ENCODE measurements at regions not wholly inside any gene's neighbourhood (a gene's known extent, or its start where the extent isn't known, plus 50 kb on each side); places are given as distances from the start of the nearest gene placed in this dataset.

- H3K18ac ChIP-seq (ENCODE audit: insufficient read length, low read depth, low read length): no peak overlapping the region
- no peak overlapping the region for H3K56ac ChIP-seq (ENCODE audit: insufficient read length, low read depth, low read length)
- H4K20me1 ChIP-seq (ENCODE audit: control insufficient read depth, insufficient read depth, insufficient read length): no peaks in the 10 kb centered on the region
- no peak overlapping the region for H2BK5ac ChIP-seq (ENCODE audit: insufficient read length, low read length)
- no peaks in the 10 kb centered on the region for H3K9me3 ChIP-seq (ENCODE audit: control insufficient read depth, low read depth, low read length)
- H3K79me2 ChIP-seq (ENCODE audit: insufficient read depth, low read length): no peaks in the 10 kb centered on the region
- H2BK15ac ChIP-seq (ENCODE audit: low read depth, low read length): no peak overlapping the region
- no peak overlapping the region for H4K8ac ChIP-seq (replicated peaks; ENCODE audit: insufficient read length, low read depth, low read length)
- H3T11ph ChIP-seq (ENCODE audit: low read length): no peak overlapping the region
- H4K5ac ChIP-seq (ENCODE audit: insufficient read length, low read depth, low read length): no peak overlapping the region
- H2BK120ac ChIP-seq (ENCODE audit: low read depth, low read length, poor library complexity, severe bottlenecking): no peak overlapping the region
- H3K23me2 ChIP-seq (ENCODE audit: insufficient read length, low read depth, low read length, poor library complexity, severe bottlenecking): no peaks in the 10 kb centered on the region
- Mint-ChIP-seq H3K4me1 (peaks cover under 1 to 3% of the 10 kb centered on the region in 2 experiments; a peak in 3 of 4 replicates), H3K9me3 (no peaks in the 10 kb centered on the region; a peak in 1 of 5 replicates), H3K27me3 (ENCODE audit: low read depth) (no peaks in the 10 kb centered on the region), H3K27ac (no peak overlapping the region), H3K36me3 (ENCODE audit: insufficient read depth in 1 of 3, low read depth in 3 of 3) (no peaks in the 10 kb centered on the region; a peak in 2 of 7 replicates), H3K4me3 (no peak overlapping the region)
- no peak overlapping the region for H3K27ac ChIP-seq (ENCODE audit: insufficient read length, low read depth, low read length)
- H3K79me1 ChIP-seq (ENCODE audit: insufficient read depth, low read depth, low read length, poor library complexity, severe bottlenecking): no peaks in the 10 kb centered on the region
- no peak overlapping the region for H3K14ac ChIP-seq (ENCODE audit: insufficient read depth, low read length)
- H3K4me2 ChIP-seq (ENCODE audit: insufficient read depth, insufficient read length, low read length): no peak overlapping the region
- H3K9ac ChIP-seq (ENCODE audit: extremely low read depth, insufficient read length, low read length): no peak overlapping the region
- H3K27me3 ChIP-seq (ENCODE audit: insufficient read depth, low read length): no peaks in the 10 kb centered on the region
- no peak overlapping the region for H2BK20ac ChIP-seq (ENCODE audit: low read depth, low read length, poor library complexity, severe bottlenecking)
- no peak for TF ChIP-seq CTCF (conservative IDR thresholded peaks at IDR 0.05)
- DNase-seq: no peak
- H3K4me1 ChIP-seq (ENCODE audit: insufficient read depth, low read length): no peaks in the 10 kb centered on the region
- no peak overlapping the region for H2AK5ac ChIP-seq (ENCODE audit: insufficient read length, low read length)
- no CpG with 5 or more reads among the region's 2 CpGs for WGBS (ENCODE audit: extremely low coverage, insufficient read length, low lambda C conversion rate)
- no peak overlapping the region for H4K91ac ChIP-seq (ENCODE audit: insufficient read length, low read depth, low read length)
- no peak overlapping the region for H3K23ac ChIP-seq (ENCODE audit: insufficient read length, low read depth, low read length)
- H2BK12ac ChIP-seq (ENCODE audit: insufficient read length, low read depth, low read length): no peak overlapping the region
- no peak overlapping the region for H2AFZ ChIP-seq (ENCODE audit: low read length)
- H3K4ac ChIP-seq (ENCODE audit: low read depth, low read length): no peak overlapping the region
Measured at GRCh38 chr14:62602712-62603111, 442.5 kb downstream of the KCNH5 start.

Measured in H9 (cell line).